ENCODE measurements at regions not wholly inside any gene's neighbourhood (a gene's known extent, or its start where the extent isn't known, plus 50 kb on each side); places are given as distances from the start of the nearest gene placed in this dataset.

DNA sequence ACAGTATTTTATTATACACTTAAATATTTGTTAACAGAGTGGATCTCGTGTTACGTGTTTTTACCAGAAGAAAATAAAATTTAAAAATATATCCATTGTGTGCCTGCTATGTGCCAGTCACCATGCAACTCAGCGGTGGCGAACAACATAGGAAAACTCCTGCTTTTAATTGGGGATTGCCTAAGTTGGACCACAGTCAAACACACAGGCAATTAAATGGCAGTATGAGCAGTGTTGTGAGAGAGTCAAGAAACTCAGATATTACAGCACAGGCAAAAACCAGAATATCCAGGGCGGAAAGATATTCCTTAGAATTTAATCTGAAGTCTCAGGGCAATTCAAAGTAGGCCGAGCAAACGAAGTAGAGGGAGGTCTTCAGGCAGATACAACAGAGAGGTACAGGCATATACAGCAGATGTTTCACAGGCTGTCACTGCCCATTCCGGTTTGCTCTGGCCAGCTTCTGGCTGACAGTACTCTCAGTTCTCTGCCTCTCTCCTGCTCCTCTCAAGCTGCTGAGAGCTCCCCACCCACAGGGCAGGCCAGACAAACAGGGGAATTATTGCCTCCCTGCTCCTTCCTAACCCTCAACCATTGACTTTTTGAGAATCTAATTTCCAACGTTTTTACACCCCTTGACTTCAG lies 540.2 kb upstream of the TMEM132C start:
- Mint-ChIP-seq H3K4me1 (ENCODE audit: low read depth) (no peaks in the 10 kb centered on the region), H3K27ac (no peak overlapping the region), H3K36me3 (ENCODE audit: low read depth) (no peaks in the 10 kb centered on the region), H3K9me3 (peaks cover 8% of the 10 kb centered on the region), H3K4me3 (no peak overlapping the region), H3K27me3 (no peaks in the 10 kb centered on the region)
- POLR2A ChIA-PET = no interaction called here
- CTCF ChIA-PET = no interaction called here
- intact Hi-C loops (cut with micrococcal nuclease) = no loop called here
- DNase-seq (no peak), ATAC-seq (no peak)
- TF ChIP-seq, protein P1, sequence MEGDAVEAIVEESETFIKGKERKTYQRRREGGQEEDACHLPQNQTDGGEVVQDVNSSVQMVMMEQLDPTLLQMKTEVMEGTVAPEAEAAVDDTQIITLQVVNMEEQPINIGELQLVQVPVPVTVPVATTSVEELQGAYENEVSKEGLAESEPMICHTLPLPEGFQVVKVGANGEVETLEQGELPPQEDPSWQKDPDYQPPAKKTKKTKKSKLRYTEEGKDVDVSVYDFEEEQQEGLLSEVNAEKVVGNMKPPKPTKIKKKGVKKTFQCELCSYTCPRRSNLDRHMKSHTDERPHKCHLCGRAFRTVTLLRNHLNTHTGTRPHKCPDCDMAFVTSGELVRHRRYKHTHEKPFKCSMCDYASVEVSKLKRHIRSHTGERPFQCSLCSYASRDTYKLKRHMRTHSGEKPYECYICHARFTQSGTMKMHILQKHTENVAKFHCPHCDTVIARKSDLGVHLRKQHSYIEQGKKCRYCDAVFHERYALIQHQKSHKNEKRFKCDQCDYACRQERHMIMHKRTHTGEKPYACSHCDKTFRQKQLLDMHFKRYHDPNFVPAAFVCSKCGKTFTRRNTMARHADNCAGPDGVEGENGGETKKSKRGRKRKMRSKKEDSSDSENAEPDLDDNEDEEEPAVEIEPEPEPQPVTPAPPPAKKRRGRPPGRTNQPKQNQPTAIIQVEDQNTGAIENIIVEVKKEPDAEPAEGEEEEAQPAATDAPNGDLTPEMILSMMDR (IDR thresholded peaks at IDR 0.05) = no peak

DNA sequence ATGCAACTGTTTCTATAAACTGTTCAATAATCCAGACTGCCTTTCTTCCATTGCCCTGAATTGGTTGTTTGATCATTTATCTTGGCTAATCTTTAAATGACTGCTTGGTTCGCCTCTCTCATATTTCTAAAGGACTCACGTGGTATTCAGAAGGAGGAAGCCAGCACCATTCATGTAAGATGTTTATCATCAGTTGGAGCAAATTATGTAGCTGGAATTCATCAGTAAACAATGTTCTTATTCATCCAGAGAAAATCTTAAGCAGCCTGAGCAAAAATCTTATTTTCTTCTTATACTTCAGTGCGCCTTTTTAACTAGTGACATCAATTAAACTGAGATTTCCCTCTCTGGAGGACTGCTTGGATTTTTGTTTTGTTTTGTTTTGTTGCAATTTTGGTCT lies 538.7 kb upstream of the TMEM132C start:
- TF ChIP-seq, protein P1 (IDR thresholded peaks at IDR 0.05) = no peak
- peaks cover 10% of the 10 kb centered on the region for H3K9me3 Mint-ChIP-seq
- ATAC-seq = no peak
- CTCF ChIA-PET = no interaction called here
- no peak overlapping the region for H3K27ac Mint-ChIP-seq
- H3K36me3 Mint-ChIP-seq (ENCODE audit: low read depth) = no peaks in the 10 kb centered on the region
- no peak overlapping the region for H3K4me3 Mint-ChIP-seq
- H3K27me3 Mint-ChIP-seq = no peaks in the 10 kb centered on the region
- DNase-seq = no peak
- POLR2A ChIA-PET = no interaction called here
- intact Hi-C loops (cut with micrococcal nuclease) = no loop called here
- no peaks in the 10 kb centered on the region for H3K4me1 Mint-ChIP-seq (ENCODE audit: low read depth)

DNA sequence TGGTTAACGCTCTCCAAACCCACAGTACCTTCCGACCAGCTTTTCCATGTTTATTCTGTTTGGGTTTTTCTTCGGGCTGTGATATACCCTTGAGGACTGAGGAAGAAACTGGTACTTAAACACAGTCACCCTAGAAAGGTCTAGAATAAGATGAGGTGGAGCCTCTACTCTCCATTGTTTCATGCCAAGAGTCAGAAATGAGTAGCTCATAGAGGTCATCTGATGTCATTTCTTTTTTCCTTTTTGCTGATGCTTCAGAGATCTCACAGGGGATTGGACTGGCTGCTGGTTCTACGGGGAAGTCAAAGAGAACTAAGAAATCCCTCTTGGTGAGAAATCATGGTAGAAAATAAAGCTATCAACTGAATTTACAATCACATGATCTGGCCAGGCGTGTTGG lies 538.2 kb upstream of the TMEM132C start:
- ChIA-PET CTCF (no interaction called here), POLR2A (no interaction called here)
- no peak overlapping the region for H3K27ac Mint-ChIP-seq
- DNase-seq = no peak
- H3K36me3 Mint-ChIP-seq (ENCODE audit: low read depth) = no peaks in the 10 kb centered on the region
- peaks cover 14% of the 10 kb centered on the region for H3K9me3 Mint-ChIP-seq
- no peak overlapping the region for H3K4me3 Mint-ChIP-seq
- intact Hi-C loops (cut with micrococcal nuclease) = no loop called here
- TF ChIP-seq, protein P1 (IDR thresholded peaks at IDR 0.05) = no peak
- no peaks in the 10 kb centered on the region for H3K27me3 Mint-ChIP-seq
- ATAC-seq = no peak
- no peaks in the 10 kb centered on the region for H3K4me1 Mint-ChIP-seq (ENCODE audit: low read depth)

DNA sequence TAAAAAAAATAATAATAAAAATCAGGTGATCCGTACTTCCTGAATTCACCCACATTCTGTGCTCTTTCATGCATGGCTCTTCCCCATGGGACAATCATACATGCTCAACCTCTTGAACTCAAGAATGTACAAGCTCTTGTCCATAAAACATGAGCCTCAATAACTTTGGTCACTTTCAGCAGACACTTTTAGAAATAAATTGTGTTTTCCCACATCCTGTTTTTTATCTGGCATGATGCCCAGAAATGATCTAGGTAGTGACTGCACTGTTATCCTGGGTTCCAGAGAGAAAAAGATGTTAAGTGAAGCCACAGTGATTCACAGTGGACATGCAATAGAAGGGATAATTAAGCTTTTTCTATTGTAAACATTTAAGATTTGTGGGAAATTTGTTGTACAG lies 537.6 kb upstream of the TMEM132C start:
- intact Hi-C loops (cut with micrococcal nuclease) = no loop called here
- DNase-seq (no peak), ATAC-seq (no peak)
- ChIA-PET CTCF (no interaction called here), POLR2A (no interaction called here)
- Mint-ChIP-seq H3K36me3 (ENCODE audit: low read depth) (no peaks in the 10 kb centered on the region), H3K4me3 (no peak overlapping the region), H3K4me1 (ENCODE audit: low read depth) (no peaks in the 10 kb centered on the region), H3K27me3 (no peaks in the 10 kb centered on the region), H3K27ac (no peak overlapping the region), H3K9me3 (peaks cover 14% of the 10 kb centered on the region)
- TF ChIP-seq, protein P1 (IDR thresholded peaks at IDR 0.05) = no peak

DNA sequence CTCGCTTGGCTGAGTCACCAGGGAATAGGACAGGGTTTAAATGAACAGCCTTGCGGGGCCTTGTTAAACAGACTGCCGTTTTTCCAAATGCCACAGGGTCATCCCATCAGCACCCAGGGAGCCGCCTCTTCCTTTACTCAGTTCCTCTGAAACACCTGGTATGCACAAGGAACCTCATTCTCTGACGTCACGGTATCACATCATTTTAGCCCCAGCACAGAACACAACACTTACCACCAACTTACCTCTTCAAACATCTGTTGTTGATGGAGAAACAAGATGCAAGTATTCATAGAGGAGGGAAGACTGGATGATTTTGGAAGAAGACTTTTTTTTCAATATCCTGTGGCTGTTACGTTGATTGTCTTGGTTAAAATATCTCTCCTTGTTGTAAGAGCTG lies 535.3 kb upstream of the TMEM132C start:
- POLR2A ChIA-PET = no interaction called here
- CTCF ChIA-PET = no interaction called here
- peaks cover 16% of the 10 kb centered on the region for H3K9me3 Mint-ChIP-seq

More for the DNA sequence above, 535.3 kb upstream of the TMEM132C start:
- no peaks in the 10 kb centered on the region for H3K4me1 Mint-ChIP-seq (ENCODE audit: low read depth)
- H3K27ac Mint-ChIP-seq = no peak overlapping the region
- intact Hi-C loops (cut with micrococcal nuclease) = no loop called here
- DNase-seq = no peak
- no peak for ATAC-seq
- H3K36me3 Mint-ChIP-seq (ENCODE audit: low read depth) = no peaks in the 10 kb centered on the region
- no peaks in the 10 kb centered on the region for H3K27me3 Mint-ChIP-seq
- TF ChIP-seq, protein P1 (IDR thresholded peaks at IDR 0.05) = no peak
- H3K4me3 Mint-ChIP-seq = no peak overlapping the region
